ENCODE measurements at regions not wholly inside any gene's neighbourhood (a gene's known extent, or its start where the extent isn't known, plus 50 kb on each side); places are given as distances from the start of the nearest gene placed in this dataset.
A peak's percentile ranks its signal among the peaks of the same experiment; 100 is the strongest.

DNA sequence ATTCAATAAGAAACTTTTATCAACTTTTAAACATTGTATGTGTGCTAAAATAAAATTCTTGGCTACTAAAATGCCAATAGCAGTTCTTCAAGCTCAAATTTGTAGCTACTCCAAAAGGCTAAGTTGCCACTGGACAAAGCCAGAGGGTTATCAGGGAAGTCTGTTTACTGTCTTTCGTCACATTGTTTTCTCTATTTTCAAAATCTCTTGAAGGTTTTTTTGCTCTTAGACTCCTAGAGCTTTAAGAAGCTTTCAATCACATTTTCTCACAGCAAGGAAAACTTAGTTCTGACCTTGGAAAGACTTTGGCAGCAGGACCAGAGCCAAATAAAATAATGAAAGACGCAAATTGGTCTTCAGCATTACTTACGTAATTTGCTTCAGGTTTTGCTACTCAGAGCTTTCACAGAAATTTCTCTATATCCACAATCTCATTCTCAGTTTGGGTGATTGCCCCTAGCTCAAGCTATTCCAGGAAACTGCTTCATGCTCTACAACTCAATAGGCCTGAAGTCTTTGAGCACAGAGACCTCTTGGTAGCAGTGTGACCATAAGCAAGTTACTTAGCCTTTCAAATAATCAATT is 257.7 kb downstream of the GABRG2 start:
- no peak for DNase-seq

DNA sequence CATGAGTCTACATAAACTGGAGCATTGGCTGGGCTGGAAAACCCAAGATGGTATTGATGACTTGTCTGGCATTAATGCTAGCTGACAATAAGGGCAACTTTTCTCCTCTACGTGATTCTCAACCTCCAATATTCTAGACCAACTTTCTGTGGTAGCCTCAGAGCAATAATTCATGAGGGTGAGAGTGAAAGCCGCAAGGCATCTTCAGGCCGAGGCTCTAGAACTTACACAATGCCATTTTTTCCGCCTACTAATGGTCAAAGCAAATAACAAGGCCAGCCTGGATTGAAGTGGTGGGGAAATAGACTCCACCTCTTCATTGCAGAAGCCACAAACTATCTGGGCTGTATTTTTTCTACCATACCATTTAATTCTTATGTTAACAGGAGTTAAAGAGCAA is 267.4 kb downstream of the GABRG2 start:
- DNase-seq, result no peak

DNA sequence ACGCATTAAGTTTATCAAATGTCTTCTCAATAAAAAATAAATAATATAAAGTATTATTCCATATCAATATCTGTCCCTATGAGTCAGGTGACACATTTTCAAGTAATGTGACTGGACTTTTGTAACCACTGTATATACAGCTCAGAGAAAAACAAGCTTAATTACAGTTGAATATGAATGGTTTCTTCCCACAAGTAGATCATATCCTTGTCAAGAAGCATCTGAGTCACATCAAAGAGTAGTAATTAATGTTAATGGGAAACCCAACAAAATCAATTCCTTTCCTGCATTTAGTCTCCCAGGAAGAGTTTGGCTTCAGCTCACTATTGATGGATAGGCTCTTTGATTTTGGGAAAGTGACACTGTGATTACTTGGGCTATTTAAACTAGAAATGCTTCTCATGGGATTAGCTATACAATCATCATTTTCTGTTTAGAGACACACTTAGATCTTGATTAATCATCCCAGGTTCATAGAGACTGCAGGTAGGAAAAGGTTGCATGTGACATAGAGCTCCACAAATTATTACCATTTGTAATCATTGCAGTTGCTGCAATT is 292.9 kb downstream of the GABRG2 start:
- DNase-seq, result no peak

DNA sequence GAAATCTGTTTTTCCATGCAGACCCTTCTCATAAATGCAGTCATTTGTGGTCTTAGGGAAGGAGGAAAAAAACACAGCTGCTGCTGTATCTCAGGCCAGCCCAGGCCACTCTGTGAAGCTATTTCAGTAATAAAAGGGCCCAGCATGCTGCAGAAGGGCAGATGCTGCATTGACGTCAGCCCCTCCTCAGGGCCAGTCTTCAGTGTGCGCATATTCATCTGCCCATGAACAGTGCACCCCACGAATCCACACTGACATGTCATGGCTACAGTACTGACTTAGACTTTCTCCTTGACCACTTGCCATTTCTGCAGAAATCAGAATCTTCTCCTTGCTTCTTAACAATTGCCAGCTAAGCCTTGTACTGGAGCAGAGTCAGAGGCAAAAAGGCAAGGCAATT is 304.7 kb downstream of the GABRG2 start:
- DNase-seq, result no peak

DNA sequence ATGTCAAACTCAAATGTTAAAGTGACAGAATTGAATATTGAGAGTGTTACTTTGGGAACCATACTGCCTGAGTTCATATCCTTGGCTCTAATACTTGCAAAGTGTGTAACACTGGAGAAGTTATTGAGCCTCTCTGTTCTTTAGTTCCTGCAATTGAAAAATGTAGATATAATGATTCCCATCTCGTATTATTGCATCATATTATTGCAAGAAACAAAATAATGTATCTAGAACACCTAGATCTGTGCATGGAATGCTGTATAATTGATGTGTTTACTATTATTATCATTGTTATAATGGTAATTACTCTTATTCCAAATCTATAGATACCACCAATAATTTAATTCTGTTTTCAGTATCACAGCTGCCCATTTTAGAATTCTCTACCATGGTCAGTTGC is 310.3 kb downstream of the GABRG2 start:
- DNase-seq, result no peak

DNA sequence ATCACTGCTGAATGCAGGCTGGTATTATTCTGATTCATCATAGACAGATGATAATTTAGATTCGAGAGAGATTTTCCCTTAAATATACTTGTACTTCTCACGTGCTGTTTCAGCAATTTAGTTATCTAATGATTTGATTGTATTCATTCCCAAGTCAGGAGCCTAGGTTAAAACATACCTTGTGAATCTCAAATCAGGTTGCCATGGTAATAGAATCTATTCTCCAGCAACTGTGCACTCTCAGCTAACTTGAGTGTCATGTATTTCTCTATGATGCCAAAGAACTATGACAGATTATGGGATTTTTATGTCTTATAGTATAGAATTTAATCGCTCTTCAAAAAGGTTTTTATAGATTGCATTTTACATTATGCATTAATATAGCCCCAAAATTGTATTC is 315.3 kb downstream of the GABRG2 start:
- DNase-seq, result no peak

DNA sequence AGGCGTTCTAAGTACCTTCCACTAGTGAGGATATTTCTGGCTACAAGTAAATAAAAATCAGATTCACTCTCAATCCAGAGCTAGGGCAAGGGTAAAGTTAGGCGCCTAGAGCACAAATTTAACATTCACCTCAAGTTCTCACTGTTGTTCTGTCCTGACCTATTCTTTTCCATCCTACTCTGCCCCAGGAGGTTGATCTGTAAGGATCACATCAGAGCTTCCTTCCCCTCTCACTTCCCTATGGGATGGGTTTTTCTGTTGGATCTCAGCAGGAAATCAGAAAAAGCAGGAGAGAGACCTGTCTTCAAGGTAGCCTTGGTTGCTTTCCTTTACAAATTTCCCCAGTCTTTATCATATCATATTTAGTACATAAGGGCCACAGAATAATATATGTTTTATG is 316.7 kb downstream of the GABRG2 start:
- DNase-seq, result no peak

DNA sequence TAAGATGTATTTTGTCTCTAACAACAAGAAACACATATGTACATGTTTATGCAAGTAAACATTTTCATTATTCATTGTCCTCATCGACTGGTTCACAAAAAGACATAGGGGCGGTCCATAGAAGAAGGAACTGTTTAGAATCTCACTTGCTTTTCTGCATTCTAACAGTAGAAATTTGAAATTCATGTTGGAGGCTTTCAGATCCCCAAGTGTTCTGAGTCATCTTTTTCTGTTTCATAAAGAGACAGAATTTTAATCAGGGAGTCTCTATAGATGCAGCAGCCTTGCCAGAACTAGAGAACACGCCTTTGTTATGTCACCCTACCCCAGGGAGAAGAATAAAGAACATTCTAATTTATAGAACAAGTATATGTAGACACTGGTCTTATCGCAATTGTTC is 324.3 kb downstream of the GABRG2 start:
- DNase-seq, result no peak

DNA sequence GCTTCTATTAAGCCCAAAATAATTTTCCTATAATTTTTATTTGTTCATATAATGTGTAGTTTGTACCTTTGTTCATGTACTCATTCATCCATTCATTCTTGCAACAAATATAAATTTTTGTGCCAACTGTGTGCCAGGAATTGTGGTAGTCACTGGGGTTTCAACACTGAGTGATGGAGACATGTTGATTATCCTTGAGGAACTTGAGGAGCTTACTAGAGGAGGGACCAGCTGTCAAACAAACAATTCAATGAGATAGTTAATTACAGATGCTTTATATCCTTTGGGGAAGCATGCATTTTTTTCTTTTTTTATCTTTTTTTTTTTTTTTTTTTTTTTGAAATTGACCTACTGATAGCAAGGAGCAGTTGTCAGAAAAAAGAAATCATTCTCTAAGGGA is 324.8 kb downstream of the GABRG2 start:
- no peak for DNase-seq

DNA sequence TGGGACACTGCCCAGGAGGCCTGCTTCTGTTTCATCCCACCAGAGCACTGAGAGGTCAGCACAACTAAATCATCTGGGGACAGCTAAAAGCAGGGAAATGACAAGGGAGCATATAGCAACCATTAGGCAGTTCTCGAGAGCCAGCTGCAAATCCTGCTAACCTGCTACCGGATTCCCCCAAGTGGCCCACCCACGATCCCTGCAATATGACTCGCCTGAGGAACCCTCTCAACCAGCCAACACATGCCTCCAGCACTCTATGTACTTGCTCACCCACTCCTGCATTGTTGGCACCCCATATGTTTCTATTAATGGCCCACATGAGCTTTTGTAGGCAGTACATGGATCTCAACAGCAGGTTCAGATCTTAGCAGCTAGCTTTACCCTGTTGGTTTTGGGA is 326.0 kb downstream of the GABRG2 start:
- DNase-seq, result no peak

DNA sequence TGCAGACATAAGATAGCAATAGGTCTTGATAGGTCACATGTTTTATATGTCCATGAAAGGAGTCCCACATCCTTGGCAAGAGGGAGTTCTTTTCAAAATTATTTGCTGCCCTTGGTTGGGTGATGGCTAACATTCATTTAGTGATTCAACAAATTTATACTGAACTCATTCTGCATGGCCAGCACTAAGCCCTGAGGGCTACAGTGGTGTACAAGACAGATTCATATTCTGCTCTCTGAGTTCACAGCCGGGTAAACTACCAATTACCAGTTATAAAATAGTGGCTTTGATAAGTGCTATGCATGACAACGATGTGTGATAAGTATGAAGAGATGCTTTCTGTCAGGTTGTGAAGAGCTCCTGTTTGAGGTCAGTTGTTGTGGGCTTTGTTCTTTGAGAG is 340.0 kb downstream of the GABRG2 start:
- no peak for DNase-seq

DNA sequence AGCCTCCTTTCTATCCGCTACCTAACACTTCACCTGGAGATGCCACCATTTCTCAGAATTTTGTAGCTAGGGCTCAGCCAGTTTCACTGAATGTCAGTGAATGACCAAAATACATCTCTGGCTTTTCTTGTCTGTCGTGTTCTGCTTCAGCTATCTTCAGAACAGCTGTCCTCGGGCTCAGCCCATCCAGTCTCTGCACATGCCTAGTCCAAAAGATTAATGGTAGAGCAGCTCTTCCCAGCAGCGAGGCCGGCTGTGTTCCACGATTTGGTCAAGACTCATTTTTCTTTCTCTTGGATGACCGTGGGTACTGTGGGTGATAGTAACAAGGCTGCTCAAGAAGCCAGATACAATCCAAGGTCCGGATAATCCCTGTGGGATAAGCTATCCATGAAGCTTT is 342.8 kb downstream of the GABRG2 start:
- no peak for DNase-seq

DNA sequence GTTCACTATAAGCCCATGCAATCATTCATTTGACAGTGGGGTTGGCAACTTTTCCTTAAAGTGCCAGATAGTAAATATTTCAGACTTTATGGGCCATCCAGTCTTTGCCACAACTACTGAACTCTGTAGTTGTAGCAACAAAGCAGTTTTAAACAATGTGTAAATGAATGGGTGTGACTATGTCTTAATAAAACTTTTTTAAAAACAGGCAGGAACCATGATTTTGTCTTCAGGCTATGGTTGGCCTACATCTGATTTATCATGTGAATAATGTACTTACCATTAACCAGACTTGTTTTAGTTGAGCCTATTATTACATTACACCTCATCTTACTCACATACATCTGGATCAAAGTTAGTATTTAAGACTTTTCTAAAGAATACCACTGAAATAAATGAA is 361.6 kb downstream of the GABRG2 start:
- DNase-seq, result no peak

DNA sequence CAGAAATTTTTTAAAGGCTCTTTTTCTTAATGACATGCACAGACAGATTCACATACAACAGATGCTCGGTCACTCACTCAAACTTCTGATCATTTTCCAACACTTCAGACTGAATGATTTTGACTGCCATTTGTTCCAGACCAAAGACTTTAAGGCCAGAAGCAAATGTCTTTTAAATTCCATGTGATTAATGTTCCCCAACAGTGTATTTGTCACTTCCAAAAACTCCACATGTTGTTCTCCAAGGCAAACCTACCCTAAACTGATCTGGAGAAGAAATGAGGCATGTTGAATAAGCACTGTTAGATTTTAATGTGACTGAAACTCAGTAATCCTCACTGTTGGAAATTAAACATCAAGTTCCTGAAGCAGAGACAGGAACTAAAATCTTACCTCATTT is 366.7 kb downstream of the GABRG2 start:
- no peak for DNase-seq

DNA sequence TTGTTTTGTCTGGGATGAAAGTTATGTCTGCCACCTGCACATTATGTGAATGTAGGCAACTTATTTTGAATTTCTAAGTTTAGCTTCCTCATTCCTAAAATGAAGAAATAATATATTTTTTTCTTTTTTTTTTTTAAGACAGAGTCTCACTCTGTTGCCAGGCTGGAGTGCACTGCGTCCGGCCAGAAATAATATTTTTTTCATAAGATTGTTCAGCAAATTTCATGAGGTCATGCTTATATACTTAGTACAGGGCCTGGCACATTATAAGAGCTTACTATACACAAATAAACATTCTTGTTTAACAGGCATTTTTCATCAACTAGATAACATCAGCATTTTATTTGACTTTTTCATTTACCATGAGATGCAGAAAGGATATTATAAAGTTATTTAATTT is 368.5 kb downstream of the GABRG2 start:
- no peak for DNase-seq

DNA sequence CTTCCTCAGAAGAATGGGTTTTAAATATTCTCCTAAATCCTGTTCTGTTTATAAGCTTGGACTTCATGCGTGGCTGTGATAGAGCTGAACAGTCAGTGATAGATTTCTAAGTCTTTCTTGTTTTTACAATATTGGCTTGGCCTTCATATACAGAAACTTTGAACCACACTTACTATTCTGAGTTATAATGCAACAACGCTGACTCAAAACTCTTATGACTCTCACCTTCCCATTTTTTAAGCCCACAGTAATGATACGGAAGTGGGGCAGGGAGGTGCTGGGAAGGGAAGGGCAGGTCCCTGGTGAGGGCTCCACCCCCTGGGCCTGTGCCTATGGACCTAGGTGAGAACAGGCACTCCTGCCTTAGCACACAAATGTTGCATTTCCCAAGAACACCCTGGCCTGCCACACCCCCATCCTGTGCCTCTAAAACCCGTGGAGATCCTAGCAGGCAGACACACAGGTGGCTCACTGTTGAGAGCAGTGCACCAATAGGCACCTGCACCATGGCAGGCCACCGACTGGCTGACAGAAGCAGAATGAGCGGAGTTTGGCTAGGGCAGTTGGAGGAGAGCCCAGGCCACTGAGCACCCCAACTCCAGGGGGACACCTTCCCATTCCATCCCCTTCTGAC is 376.7 kb downstream of the GABRG2 start:
- no peak for DNase-seq

DNA sequence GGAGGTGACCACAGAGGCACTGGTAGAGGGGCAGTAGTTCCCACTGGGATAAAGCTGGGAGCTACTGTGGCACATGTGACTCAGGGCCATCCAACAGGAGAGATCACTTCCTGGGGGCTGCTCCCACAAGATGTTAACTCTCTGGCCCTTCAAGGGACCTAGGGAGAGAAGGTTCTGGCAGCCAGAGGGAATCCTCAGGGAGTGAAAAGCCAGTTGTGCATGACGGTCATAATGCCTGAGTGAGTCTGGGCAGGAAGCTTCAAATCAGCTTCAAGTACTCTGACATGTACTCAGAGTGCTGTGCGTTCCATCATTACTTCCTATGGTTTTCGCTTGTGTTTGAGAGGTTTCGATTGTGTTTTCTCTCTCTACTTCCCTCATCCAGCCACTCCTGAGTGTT is 388.5 kb downstream of the GABRG2 start:
- DNase-seq, result no peak

DNA sequence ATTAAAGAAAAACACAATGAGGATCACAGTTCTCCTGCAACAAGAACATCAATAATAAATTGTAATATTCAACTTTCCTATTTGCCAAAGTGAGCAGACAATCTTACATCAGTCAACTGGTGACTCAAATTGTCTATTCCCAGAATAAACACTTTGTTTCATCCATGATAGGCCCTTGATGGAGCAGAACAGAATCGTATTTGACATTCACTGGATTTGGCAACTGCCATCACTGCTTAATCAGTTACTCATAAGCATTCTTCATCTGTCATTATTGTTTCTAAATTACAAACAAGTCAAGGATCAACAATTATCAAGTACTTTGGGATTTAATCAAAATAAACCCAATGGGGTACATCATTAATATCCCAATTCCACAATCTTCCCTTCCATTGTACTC is 398.4 kb downstream of the GABRG2 start:
- no peak for DNase-seq

DNA sequence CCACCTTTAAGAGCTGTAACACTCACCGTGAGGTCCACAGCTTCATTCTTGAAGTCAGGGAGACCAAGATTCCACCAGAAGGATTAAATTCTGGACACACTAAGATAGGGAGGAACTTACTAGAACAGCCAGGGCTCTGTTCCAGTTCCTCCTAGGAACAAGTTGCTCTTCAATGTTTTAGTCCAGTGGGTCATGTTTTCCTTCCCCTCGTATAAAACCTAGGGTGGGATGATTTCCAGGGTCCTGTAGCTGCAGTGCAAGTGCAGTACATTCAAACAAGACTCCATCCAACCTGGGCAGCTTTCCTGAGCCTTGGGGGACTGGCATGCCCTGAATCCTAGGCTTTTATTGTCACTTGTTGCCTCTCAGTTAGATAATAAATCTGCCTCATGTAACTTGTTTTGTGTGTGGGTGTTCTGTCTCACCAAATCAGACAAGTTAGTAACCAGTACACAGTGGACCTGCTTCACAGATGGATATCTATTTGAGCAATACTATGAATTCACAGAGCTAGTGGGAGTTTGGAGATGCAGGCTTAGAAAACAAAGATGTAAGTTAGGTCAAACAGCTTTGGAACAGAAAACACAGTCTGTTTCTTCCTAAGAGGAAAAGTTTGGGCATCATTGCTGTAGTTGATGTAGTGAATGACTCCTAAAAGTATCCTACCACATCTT is 405.6 kb downstream of the GABRG2 start:
- no peak for DNase-seq

DNA sequence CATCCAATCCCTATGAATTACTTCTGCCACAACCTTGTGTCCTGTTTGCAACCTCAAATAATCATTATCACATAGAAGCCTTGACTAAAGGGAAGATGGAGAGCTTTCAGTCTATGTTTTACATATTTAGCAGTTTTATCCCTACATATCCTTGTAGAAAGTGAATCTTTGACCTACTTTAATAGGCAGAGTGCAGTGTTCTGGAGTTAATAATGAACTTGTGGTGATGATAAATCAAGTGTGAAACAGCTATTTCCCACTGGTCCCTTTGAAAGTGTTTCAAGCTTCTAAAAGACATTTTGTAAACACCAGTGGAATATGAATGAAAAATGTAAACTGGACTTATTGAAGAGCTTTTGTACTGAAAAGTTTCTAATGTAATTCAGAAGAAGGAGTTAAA is 406.7 kb downstream of the GABRG2 start:
- DNase-seq, result no peak

DNA sequence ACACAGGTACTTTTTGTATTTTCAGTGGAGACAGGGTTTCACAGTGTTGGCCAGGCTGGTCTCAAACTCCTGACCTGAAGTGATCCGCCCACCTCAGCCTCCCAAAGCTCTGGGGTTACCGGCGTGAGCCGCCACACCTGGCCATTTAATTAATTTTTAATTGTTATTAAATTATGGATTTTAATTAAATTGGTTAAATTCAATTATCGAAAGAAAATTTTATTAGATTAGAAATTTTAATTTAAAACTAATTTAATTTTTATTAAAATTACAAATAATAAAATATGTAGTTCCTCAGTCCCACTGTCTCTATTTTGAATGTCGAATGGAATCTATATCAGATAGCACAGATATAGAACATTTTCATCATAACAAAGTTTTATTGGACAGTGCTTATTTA is 416.5 kb downstream of the GABRG2 start:
- no peak for DNase-seq

DNA sequence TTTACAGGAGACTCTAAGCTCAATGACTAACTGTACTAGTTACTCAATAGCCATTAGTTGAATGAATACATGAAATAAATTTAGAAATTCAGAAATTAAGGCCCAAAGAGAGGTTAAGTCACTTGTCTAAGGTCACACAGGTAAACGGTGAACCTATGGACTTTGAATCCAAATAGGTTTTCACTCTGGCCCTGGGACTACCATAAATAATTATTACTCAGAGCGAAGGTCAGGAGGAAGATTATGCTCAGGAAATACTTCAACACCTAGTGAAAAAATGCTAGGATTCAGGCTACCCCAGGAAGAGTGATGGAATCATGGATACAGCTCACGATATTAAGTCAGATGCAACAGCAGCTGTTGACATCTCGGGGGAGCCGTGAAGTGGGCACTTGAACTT is 417.4 kb downstream of the GABRG2 start:
- no peak for DNase-seq

DNA sequence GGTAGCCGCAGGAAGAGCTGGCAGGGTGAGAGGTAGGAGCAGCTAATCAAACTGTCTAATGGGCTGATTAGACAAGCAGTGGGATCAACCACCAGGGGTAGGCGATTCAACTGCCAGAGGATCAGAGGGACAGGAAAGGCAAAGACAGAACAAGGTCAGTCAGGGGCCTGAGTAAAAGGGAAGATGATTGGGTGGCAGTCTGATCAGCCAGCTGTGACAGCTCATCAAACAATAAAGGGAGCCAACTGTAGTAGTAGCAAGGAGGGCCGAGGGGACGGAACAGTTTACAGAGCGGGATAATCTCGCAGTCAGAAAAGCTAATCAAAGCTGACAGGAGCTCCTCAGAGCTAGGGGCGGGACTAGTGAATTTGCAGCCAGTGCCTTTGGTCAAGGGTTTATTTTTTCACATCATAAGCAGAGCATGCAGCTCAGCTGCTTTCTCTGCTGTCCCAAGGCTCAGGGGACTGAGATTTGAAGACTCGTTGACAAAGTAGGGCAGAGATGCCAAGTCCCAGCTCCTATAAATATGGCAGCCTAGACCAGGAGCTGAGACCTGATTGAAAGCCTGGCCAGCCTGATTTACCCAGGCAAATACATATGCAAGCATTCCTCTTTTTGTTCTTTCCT is 418.2 kb downstream of the GABRG2 start:
- peak; percentile 66 for DNase-seq
